Neural cell (in vitro differentiated cells): ENCODE measurements at regions not wholly inside any gene's neighbourhood (a gene's known extent, or its start where the extent isn't known, plus 50 kb on each side); places are given as distances from the start of the nearest gene placed in this dataset.

Experiments used
- H2AFZ ChIP-seq: fragments of 200-600, 300-800 bp; sonication (generic), shearing (Covaris generic); 2 replicates; pipeline ENCODE4 v1.6.0; 2014; ENCODE audit warnings: low read depth, mild to moderate bottlenecking, antibody characterized with exemption, low read length, moderate library complexity
- H3F3A ChIP-seq: fragments of 200-600 bp; shearing (Covaris generic); 2 replicates; pipeline ENCODE4 v1.6.1; 2016; ENCODE audit warnings: mild to moderate bottlenecking, moderate library complexity, mixed read lengths, antibody characterized with exemption, low read length; ENCODE audit not compliant: insufficient read depth, poor library complexity, severe bottlenecking
- H3K27ac ChIP-seq: fragments of 200-600, 300-800 bp; sonication (generic), shearing (Covaris generic); 2 replicates; pipeline ENCODE4 v1.5.1; 2014; ENCODE audit warnings: mild to moderate bottlenecking, low read length, moderate library complexity
- H3K27me3 ChIP-seq: fragments of 300-800, 200-600 bp; sonication (generic), shearing (Covaris generic); 2 replicates; pipeline ENCODE4 v1.6.0; 2014; ENCODE audit warnings: mild to moderate bottlenecking, low read depth, low read length, moderate library complexity; ENCODE audit not compliant: insufficient read depth
- H3K36me3 ChIP-seq: fragments of 300-800, 200-600 bp; sonication (generic), shearing (Covaris generic); 2 replicates; pipeline ENCODE4 v1.5.1; 2014; ENCODE audit warnings: mild to moderate bottlenecking, antibody characterized with exemption, low read length, moderate library complexity; ENCODE audit not compliant: insufficient read depth
- H3K4me2 ChIP-seq: fragments of 300-800, 200-600 bp; sonication (generic), shearing (Covaris generic); 2 replicates; pipeline ENCODE4 v1.6.0; 2014; ENCODE audit warnings: mild to moderate bottlenecking, low read length
- H3K4me3 ChIP-seq: fragments of 300-800, 200-600 bp; sonication (generic), shearing (Covaris generic); 2 replicates; pipeline ENCODE4 v1.5.1; 2014; ENCODE audit warnings: mild to moderate bottlenecking, low read length, moderate library complexity
- H3K79me2 ChIP-seq: fragments of 200-600 bp; shearing (Covaris generic); replicated peaks from 2 replicates; pipeline ENCODE4 v1.6.0; 2014; ENCODE audit warnings: mild to moderate bottlenecking, low read length, moderate library complexity; ENCODE audit not compliant: insufficient read depth
- H3K9ac ChIP-seq: fragments of 300-800, 200-600 bp; sonication (generic), shearing (Covaris generic); 2 replicates; pipeline ENCODE4 v1.6.1; 2016; ENCODE audit warnings: mild to moderate bottlenecking, low read length, mixed read lengths
- H3K9me2 ChIP-seq: fragments of 200-600 bp; shearing (Covaris generic); 2 replicates; pipeline ENCODE4 v1.6.1; 2016; ENCODE audit warnings: mild to moderate bottlenecking, low read length, mixed read lengths; ENCODE audit not compliant: insufficient read depth
- H3K9me3 ChIP-seq: fragments of 200-600, 300-800 bp; sonication (generic), shearing (Covaris generic); 2 replicates; pipeline ENCODE4 v1.6.1; 2016; ENCODE audit warnings: mild to moderate bottlenecking, mixed run types, low read length, moderate library complexity, mixed read lengths
- H4K20me1 ChIP-seq: fragments of 200-600 bp; shearing (Covaris generic); 2 replicates; pipeline ENCODE4 v1.6.1; 2016; ENCODE audit warnings: mild to moderate bottlenecking, mixed run types; ENCODE audit not compliant: insufficient read depth
- EP300 ChIP-seq: fragments of 450-650 bp; conservative IDR thresholded peaks from 2 replicates; pipeline ENCODE4 v1.6.1; 2014; ENCODE audit warnings: antibody characterized with exemption, mild to moderate bottlenecking, moderate library complexity; ENCODE audit not compliant: poor library complexity, severe bottlenecking
- EZH2 ChIP-seq: fragments of 200-600, 300-800 bp; shearing (Covaris generic), sonication (generic); IDR thresholded peaks from 2 replicates; pipeline ENCODE4 v1.6.1; 2014; ENCODE audit warnings: antibody characterized with exemption, low read length, borderline replicate concordance, mild to moderate bottlenecking; ENCODE audit not compliant: insufficient read depth, poor library complexity, severe bottlenecking
- MXI1 ChIP-seq: fragments of 450-650 bp; conservative IDR thresholded peaks from 2 replicates; pipeline ENCODE4 v1.6.1; 2014; ENCODE audit warnings: antibody characterized with exemption, mild to moderate bottlenecking; ENCODE audit not compliant: poor library complexity, severe bottlenecking
- POLR2AphosphoS5 ChIP-seq: IDR thresholded peaks from 2 replicates; pipeline ENCODE4 v1.6.1; 2012
- RAD21 ChIP-seq: fragments of 450-650 bp; conservative IDR thresholded peaks from 2 replicates; pipeline ENCODE4 v1.6.1; 2014; ENCODE audit warnings: antibody characterized with exemption, mild to moderate bottlenecking, moderate library complexity
- REST ChIP-seq: IDR thresholded peaks from 2 replicates; pipeline ENCODE4 v1.6.1; 2012; ENCODE audit warnings: borderline replicate concordance
- SMC3 ChIP-seq: fragments of 450-650 bp; conservative IDR thresholded peaks from 2 replicates; pipeline ENCODE4 v1.6.1; 2014; ENCODE audit warnings: antibody characterized with exemption, mild to moderate bottlenecking, moderate library complexity; ENCODE audit not compliant: poor library complexity
- TAF1 ChIP-seq: IDR thresholded peaks from 2 replicates; pipeline ENCODE4 v1.6.1; 2012; ENCODE audit warnings: low read depth
- TF ChIP-seq, protein P1 (sequence below): fragments of 450-650 bp; IDR thresholded peaks from 2 replicates; pipeline ENCODE4 v1.5.1; 2014; ENCODE audit warnings: antibody characterized with exemption, mild to moderate bottlenecking, moderate library complexity; ENCODE audit not compliant: poor library complexity, severe bottlenecking

DNA sequence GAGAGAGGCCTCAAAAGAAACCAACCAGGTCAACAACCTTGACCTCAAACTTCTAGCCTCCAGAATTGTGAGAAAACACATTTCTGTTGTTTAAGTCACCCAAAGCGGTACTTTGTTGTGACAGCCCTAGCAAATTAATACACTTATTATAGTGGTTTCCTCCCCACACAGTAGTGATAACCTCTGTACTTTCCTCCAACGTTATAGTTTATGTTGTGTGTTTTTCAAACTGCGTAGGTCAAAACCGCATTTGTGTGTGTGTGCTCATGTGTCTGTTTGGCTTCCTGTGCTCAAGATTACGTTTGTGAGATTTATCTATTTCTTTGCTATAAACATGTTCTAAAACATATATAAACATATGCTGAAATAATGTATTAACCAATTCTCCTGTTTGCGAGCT, 667.8 kb upstream of the USP24 start:
- no peaks in the 10 kb centered on the region for H3K36me3 ChIP-seq
- no peaks in the 10 kb centered on the region for H3K27me3 ChIP-seq
- no peaks in the 10 kb centered on the region for H3F3A ChIP-seq
- H3K9ac ChIP-seq: no peak overlapping the region
- H4K20me1 ChIP-seq: no peaks in the 10 kb centered on the region
- no peak overlapping the region for H2AFZ ChIP-seq
- no peak overlapping the region for H3K27ac ChIP-seq
- H3K9me3 ChIP-seq: no peaks in the 10 kb centered on the region
- H3K9me2 ChIP-seq: no peaks in the 10 kb centered on the region
- H3K4me3 ChIP-seq: no peak overlapping the region
- H3K79me2 ChIP-seq: no peaks in the 10 kb centered on the region
- no peak for TF ChIP-seq SMC3
- H3K4me2 ChIP-seq: no peak overlapping the region

- Histone ChIP-seq H3K27ac (no peak overlapping the region), H3K9me3 (no peaks in the 10 kb centered on the region), H3K36me3 (no peaks in the 10 kb centered on the region), H3F3A (no peaks in the 10 kb centered on the region), H3K27me3 (no peaks in the 10 kb centered on the region), H4K20me1 (no peaks in the 10 kb centered on the region), H3K9ac (no peak overlapping the region), H3K79me2 (no peaks in the 10 kb centered on the region), H2AFZ (no peak overlapping the region), H3K4me2 (no peak overlapping the region), H3K4me3 (no peak overlapping the region), H3K9me2 (no peaks in the 10 kb centered on the region)
- TF ChIP-seq EP300 (no peak), EZH2 (no peak), MXI1 (no peak), POLR2AphosphoS5 (no peak), TAF1 (no peak), SMC3 (no peak), REST (no peak), RAD21 (no peak)
- TF ChIP-seq, protein P1, sequence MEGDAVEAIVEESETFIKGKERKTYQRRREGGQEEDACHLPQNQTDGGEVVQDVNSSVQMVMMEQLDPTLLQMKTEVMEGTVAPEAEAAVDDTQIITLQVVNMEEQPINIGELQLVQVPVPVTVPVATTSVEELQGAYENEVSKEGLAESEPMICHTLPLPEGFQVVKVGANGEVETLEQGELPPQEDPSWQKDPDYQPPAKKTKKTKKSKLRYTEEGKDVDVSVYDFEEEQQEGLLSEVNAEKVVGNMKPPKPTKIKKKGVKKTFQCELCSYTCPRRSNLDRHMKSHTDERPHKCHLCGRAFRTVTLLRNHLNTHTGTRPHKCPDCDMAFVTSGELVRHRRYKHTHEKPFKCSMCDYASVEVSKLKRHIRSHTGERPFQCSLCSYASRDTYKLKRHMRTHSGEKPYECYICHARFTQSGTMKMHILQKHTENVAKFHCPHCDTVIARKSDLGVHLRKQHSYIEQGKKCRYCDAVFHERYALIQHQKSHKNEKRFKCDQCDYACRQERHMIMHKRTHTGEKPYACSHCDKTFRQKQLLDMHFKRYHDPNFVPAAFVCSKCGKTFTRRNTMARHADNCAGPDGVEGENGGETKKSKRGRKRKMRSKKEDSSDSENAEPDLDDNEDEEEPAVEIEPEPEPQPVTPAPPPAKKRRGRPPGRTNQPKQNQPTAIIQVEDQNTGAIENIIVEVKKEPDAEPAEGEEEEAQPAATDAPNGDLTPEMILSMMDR: no peak
Measured at GRCh38 chr1:55879346-55879745, 664.2 kb upstream of the USP24 start.

DNA sequence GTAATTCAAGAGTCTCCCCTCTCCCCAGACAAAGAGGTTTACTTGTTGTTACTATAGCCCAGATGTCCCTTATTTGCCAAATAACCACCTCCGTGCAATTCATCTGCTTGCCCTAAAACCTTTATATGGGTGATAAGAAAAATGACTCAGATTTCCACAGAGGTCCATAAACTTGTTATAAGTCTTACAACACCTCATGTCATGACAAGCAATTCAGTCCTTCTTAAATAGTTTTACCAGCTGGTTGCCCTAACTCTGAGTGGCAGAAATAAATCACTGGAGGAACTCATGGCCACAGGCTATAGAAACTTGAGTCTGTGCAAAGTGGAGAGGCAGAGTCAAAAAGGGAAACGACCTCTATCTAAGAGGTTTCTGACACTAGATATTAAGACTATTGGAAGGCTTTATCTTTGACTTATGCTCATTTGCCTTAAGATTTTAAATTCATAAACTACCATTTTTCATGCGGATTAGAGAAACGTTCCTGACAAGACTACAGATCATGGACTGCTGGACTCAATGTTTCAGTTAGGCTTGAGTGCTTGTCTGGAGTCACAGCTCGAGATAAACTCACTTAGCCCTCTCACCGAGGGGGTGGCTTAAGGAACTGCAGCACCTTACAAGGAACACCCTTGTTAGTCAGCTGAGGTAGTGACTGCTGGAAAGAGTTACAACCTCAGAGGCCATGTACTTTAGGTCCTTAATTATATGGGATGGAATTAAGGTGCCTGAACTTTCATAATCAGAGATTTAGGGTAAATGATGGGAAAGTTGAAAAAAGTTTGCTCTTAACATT, 662.5 kb upstream of the USP24 start:
- TF ChIP-seq EP300 (no peak), TAF1 (no peak), RAD21 (no peak), MXI1 (no peak), EZH2 (no peak), POLR2AphosphoS5 (no peak), SMC3 (no peak), REST (no peak)
- TF ChIP-seq, protein P1: no peak
- Histone ChIP-seq H3K9me2 (no peaks in the 10 kb centered on the region), H3K27ac (no peak overlapping the region), H3F3A (no peaks in the 10 kb centered on the region), H4K20me1 (no peaks in the 10 kb centered on the region), H2AFZ (no peak overlapping the region), H3K79me2 (no peaks in the 10 kb centered on the region), H3K4me2 (no peak overlapping the region), H3K9me3 (no peaks in the 10 kb centered on the region), H3K4me3 (no peak overlapping the region), H3K9ac (no peak overlapping the region), H3K27me3 (no peaks in the 10 kb centered on the region), H3K36me3 (no peaks in the 10 kb centered on the region)
